ENCODE measurements at regions not wholly inside any gene's neighbourhood (a gene's known extent, or its start where the extent isn't known, plus 50 kb on each side); places are given as distances from the start of the nearest gene placed in this dataset.

GRCh38 chr18:71168557-71169145 is 879.8 kb downstream of the SOCS6 start:
- no peaks in the 10 kb centered on the region for H3K36me3 ChIP-seq (ENCODE audit: control insufficient read depth in 4 of 4, insufficient read depth in 4 of 4, low read length in 3 of 4)
- 12% methylated on average over 3 of the region's 4 CpGs for WGBS (ENCODE audit: insufficient coverage)
- POLR2A ChIA-PET: no interaction called here
- H3K4me3 ChIP-seq (ENCODE audit: control insufficient read depth in 1 of 7, extremely low read depth in 1 of 7, insufficient read depth in 4 of 7, low read depth in 2 of 7, low read length in 6 of 7): no peak overlapping the region
- no peak overlapping the region for H3K27ac ChIP-seq (ENCODE audit: insufficient read depth in 1 of 2, low read depth in 1 of 2, low read length in 2 of 2, poor library complexity in 1 of 2, severe bottlenecking in 2 of 2)
- CTCF ChIA-PET: no interaction called here
- no peaks in the 10 kb centered on the region for H3K27me3 ChIP-seq (replicated peaks in 2 of 5; ENCODE audit: control insufficient read depth in 4 of 5, insufficient read depth in 5 of 5, low read length in 4 of 5)
- H3K9me3 ChIP-seq (ENCODE audit: control extremely low read depth in 1 of 5, control insufficient read depth in 4 of 5, insufficient read depth in 2 of 5, low read depth in 1 of 5, low read length in 4 of 5): no peaks in the 10 kb centered on the region
- DNase-seq: no peak
- H3K4me1 ChIP-seq (ENCODE audit: control extremely low read depth in 1 of 4, control insufficient read depth in 4 of 4, insufficient read depth in 4 of 4, low read length in 3 of 4): no peaks in the 10 kb centered on the region

- no peak for DNase-seq
- POLR2A ChIA-PET: no interaction called here
- H3K4me1 ChIP-seq (ENCODE audit: control extremely low read depth in 1 of 4, control insufficient read depth in 4 of 4, insufficient read depth in 4 of 4, low read length in 3 of 4): no peaks in the 10 kb centered on the region
- H3K27me3 ChIP-seq (replicated peaks in 2 of 5; ENCODE audit: control insufficient read depth in 4 of 5, insufficient read depth in 5 of 5, low read length in 4 of 5): no peaks in the 10 kb centered on the region
- no peak overlapping the region for H3K4me3 ChIP-seq (ENCODE audit: control insufficient read depth in 1 of 7, extremely low read depth in 1 of 7, insufficient read depth in 4 of 7, low read depth in 2 of 7, low read length in 6 of 7)
- 87% methylated on average over 2 of the region's 3 CpGs for WGBS (ENCODE audit: insufficient coverage)
- CTCF ChIA-PET: interaction anchor here (0.9 kb wide), 1 partner anchor 111 kb away, joined by 3 read pairs; no protein-coding TSS in a partner anchor
- no peak overlapping the region for H3K27ac ChIP-seq (ENCODE audit: insufficient read depth in 1 of 2, low read depth in 1 of 2, low read length in 2 of 2, poor library complexity in 1 of 2, severe bottlenecking in 2 of 2)
- no peaks in the 10 kb centered on the region for H3K36me3 ChIP-seq (ENCODE audit: control insufficient read depth in 4 of 4, insufficient read depth in 4 of 4, low read length in 3 of 4)
- H3K9me3 ChIP-seq (ENCODE audit: control extremely low read depth in 1 of 5, control insufficient read depth in 4 of 5, insufficient read depth in 2 of 5, low read depth in 1 of 5, low read length in 4 of 5): no peaks in the 10 kb centered on the region
Measured at GRCh38 chr18:71136487-71136886, 847.6 kb downstream of the SOCS6 start.

- Histone ChIP-seq H3K27me3 (replicated peaks in 2 of 5; ENCODE audit: control insufficient read depth in 4 of 5, insufficient read depth in 5 of 5, low read length in 4 of 5) (no peaks in the 10 kb centered on the region), H3K36me3 (ENCODE audit: control insufficient read depth in 4 of 4, insufficient read depth in 4 of 4, low read length in 3 of 4) (no peaks in the 10 kb centered on the region), H3K4me3 (ENCODE audit: control insufficient read depth in 1 of 7, extremely low read depth in 1 of 7, insufficient read depth in 4 of 7, low read depth in 2 of 7, low read length in 6 of 7) (no peak overlapping the region), H3K27ac (ENCODE audit: insufficient read depth in 1 of 2, low read depth in 1 of 2, low read length in 2 of 2, poor library complexity in 1 of 2, severe bottlenecking in 2 of 2) (no peak overlapping the region), H3K4me1 (ENCODE audit: control extremely low read depth in 1 of 4, control insufficient read depth in 4 of 4, insufficient read depth in 4 of 4, low read length in 3 of 4) (no peaks in the 10 kb centered on the region), H3K9me3 (ENCODE audit: control extremely low read depth in 1 of 5, control insufficient read depth in 4 of 5, insufficient read depth in 2 of 5, low read depth in 1 of 5, low read length in 4 of 5) (no peaks in the 10 kb centered on the region)
- no peak for DNase-seq
- CTCF ChIA-PET: interaction anchor here (0.5 kb wide), 1 partner anchor 1012 kb away, joined by 3 read pairs; no protein-coding TSS in a partner anchor
- POLR2A ChIA-PET: no interaction called here
- WGBS (ENCODE audit: insufficient coverage): 88% methylated on average over 1 of the region's 4 CpGs
Measured at GRCh38 chr18:71134122-71134521, 845.3 kb downstream of the SOCS6 start.

- Histone ChIP-seq H3K4me3 (ENCODE audit: control insufficient read depth in 1 of 7, extremely low read depth in 1 of 7, insufficient read depth in 4 of 7, low read depth in 2 of 7, low read length in 6 of 7) (no peak overlapping the region), H3K27me3 (replicated peaks in 2 of 5; ENCODE audit: control insufficient read depth in 4 of 5, insufficient read depth in 5 of 5, low read length in 4 of 5) (no peaks in the 10 kb centered on the region), H3K27ac (ENCODE audit: insufficient read depth in 1 of 2, low read depth in 1 of 2, low read length in 2 of 2, poor library complexity in 1 of 2, severe bottlenecking in 2 of 2) (no peak overlapping the region), H3K9me3 (ENCODE audit: control extremely low read depth in 1 of 5, control insufficient read depth in 4 of 5, insufficient read depth in 2 of 5, low read depth in 1 of 5, low read length in 4 of 5) (no peaks in the 10 kb centered on the region), H3K4me1 (ENCODE audit: control extremely low read depth in 1 of 4, control insufficient read depth in 4 of 4, insufficient read depth in 4 of 4, low read length in 3 of 4) (no peaks in the 10 kb centered on the region), H3K36me3 (ENCODE audit: control insufficient read depth in 4 of 4, insufficient read depth in 4 of 4, low read length in 3 of 4) (no peaks in the 10 kb centered on the region)
- DNase-seq: no peak
- ChIA-PET POLR2A (no interaction called here), CTCF (no interaction called here)
- 84% methylated on average over 8 of the region's 12 CpGs for WGBS (ENCODE audit: insufficient coverage)
Measured at GRCh38 chr18:71131918-71132317, 843.1 kb downstream of the SOCS6 start.

GRCh38 chr18:71130351-71130750 is 841.5 kb downstream of the SOCS6 start:
- no peaks in the 10 kb centered on the region for H3K36me3 ChIP-seq (ENCODE audit: control insufficient read depth in 4 of 4, insufficient read depth in 4 of 4, low read length in 3 of 4)
- H3K4me3 ChIP-seq (ENCODE audit: control insufficient read depth in 1 of 7, extremely low read depth in 1 of 7, insufficient read depth in 4 of 7, low read depth in 2 of 7, low read length in 6 of 7): no peak overlapping the region
- H3K27ac ChIP-seq (ENCODE audit: insufficient read depth in 1 of 2, low read depth in 1 of 2, low read length in 2 of 2, poor library complexity in 1 of 2, severe bottlenecking in 2 of 2): no peak overlapping the region
- ChIA-PET CTCF (no interaction called here), POLR2A (no interaction called here)
- WGBS (ENCODE audit: insufficient coverage): 91% methylated on average over 6 of the region's 6 CpGs
- no peaks in the 10 kb centered on the region for H3K4me1 ChIP-seq (ENCODE audit: control extremely low read depth in 1 of 4, control insufficient read depth in 4 of 4, insufficient read depth in 4 of 4, low read length in 3 of 4)
- DNase-seq: no peak
- no peaks in the 10 kb centered on the region for H3K9me3 ChIP-seq (ENCODE audit: control extremely low read depth in 1 of 5, control insufficient read depth in 4 of 5, insufficient read depth in 2 of 5, low read depth in 1 of 5, low read length in 4 of 5)
- no peaks in the 10 kb centered on the region for H3K27me3 ChIP-seq (replicated peaks in 2 of 5; ENCODE audit: control insufficient read depth in 4 of 5, insufficient read depth in 5 of 5, low read length in 4 of 5)

- DNase-seq: no peak
- Histone ChIP-seq H3K4me1 (ENCODE audit: control extremely low read depth in 1 of 4, control insufficient read depth in 4 of 4, insufficient read depth in 4 of 4, low read length in 3 of 4) (no peaks in the 10 kb centered on the region), H3K27ac (ENCODE audit: insufficient read depth in 1 of 2, low read depth in 1 of 2, low read length in 2 of 2, poor library complexity in 1 of 2, severe bottlenecking in 2 of 2) (no peak overlapping the region), H3K4me3 (ENCODE audit: control insufficient read depth in 1 of 7, extremely low read depth in 1 of 7, insufficient read depth in 4 of 7, low read depth in 2 of 7, low read length in 6 of 7) (no peak overlapping the region), H3K9me3 (ENCODE audit: control extremely low read depth in 1 of 5, control insufficient read depth in 4 of 5, insufficient read depth in 2 of 5, low read depth in 1 of 5, low read length in 4 of 5) (peaks cover 0 to 2% (median 0%) of the 10 kb centered on the region in 5 experiments), H3K36me3 (ENCODE audit: control insufficient read depth in 4 of 4, insufficient read depth in 4 of 4, low read length in 3 of 4) (no peaks in the 10 kb centered on the region), H3K27me3 (replicated peaks in 2 of 5; ENCODE audit: control insufficient read depth in 4 of 5, insufficient read depth in 5 of 5, low read length in 4 of 5) (no peaks in the 10 kb centered on the region)
- POLR2A ChIA-PET: no interaction called here
- 100% methylated on average over 1 of the region's 2 CpGs for WGBS (ENCODE audit: insufficient coverage)
- CTCF ChIA-PET: no interaction called here
Measured at GRCh38 chr18:71125581-71125980, 836.7 kb downstream of the SOCS6 start.

- peaks cover 0 to 1% (median 0%) of the 10 kb centered on the region in 5 experiments for H3K9me3 ChIP-seq (ENCODE audit: control extremely low read depth in 1 of 5, control insufficient read depth in 4 of 5, insufficient read depth in 2 of 5, low read depth in 1 of 5, low read length in 4 of 5)
- CTCF ChIA-PET: no interaction called here
- DNase-seq: no peak
- no peak overlapping the region for H3K27ac ChIP-seq (ENCODE audit: insufficient read depth in 1 of 2, low read depth in 1 of 2, low read length in 2 of 2, poor library complexity in 1 of 2, severe bottlenecking in 2 of 2)
- WGBS (ENCODE audit: insufficient coverage): 100% methylated on average over 1 of the region's 4 CpGs
- no peaks in the 10 kb centered on the region for H3K36me3 ChIP-seq (ENCODE audit: control insufficient read depth in 4 of 4, insufficient read depth in 4 of 4, low read length in 3 of 4)
- no peaks in the 10 kb centered on the region for H3K4me1 ChIP-seq (ENCODE audit: control extremely low read depth in 1 of 4, control insufficient read depth in 4 of 4, insufficient read depth in 4 of 4, low read length in 3 of 4)
- no peak overlapping the region for H3K4me3 ChIP-seq (ENCODE audit: control insufficient read depth in 1 of 7, extremely low read depth in 1 of 7, insufficient read depth in 4 of 7, low read depth in 2 of 7, low read length in 6 of 7)
- no peaks in the 10 kb centered on the region for H3K27me3 ChIP-seq (replicated peaks in 2 of 5; ENCODE audit: control insufficient read depth in 4 of 5, insufficient read depth in 5 of 5, low read length in 4 of 5)
- POLR2A ChIA-PET: no interaction called here
Measured at GRCh38 chr18:71116535-71116934, 827.7 kb downstream of the SOCS6 start.
